Peyer's patch (tissue), 4 donors: ENCODE measurements at regions not wholly inside any gene's neighbourhood (a gene's known extent, or its start where the extent isn't known, plus 50 kb on each side); places are given as distances from the start of the nearest gene placed in this dataset.

ENCODE experiments used
- CTCF ChIP-seq, 6 experiments: fragments of 450-650 bp in 4 of 6; fragments of 200-600 bp in 2 of 6; sonication (generic) in 1 of 6; IDR thresholded peaks; one replicate each; pipeline ENCODE4 v1.5.1; 2017 to 2019; ENCODE audit warnings: antibody characterized with exemption in 6 of 6, mild to moderate bottlenecking in 3 of 6, moderate library complexity in 1 of 6
- POLR2A ChIP-seq, 2 donors: fragments of 450-650 bp; IDR thresholded peaks; one replicate each; pipeline ENCODE4 v1.5.1; 2017; ENCODE audit warnings: antibody characterized with exemption in 2 of 2, mild to moderate bottlenecking in 2 of 2, moderate library complexity in 2 of 2

- TF ChIP-seq POLR2A (IDR thresholded peaks at IDR 0.05) (no peak), CTCF (IDR thresholded peaks at IDR 0.05) (no peak)
These were observed 76.3 kb upstream of the LYZL1 start for GRCh38 chr10:29212597-29212996.
